ENCODE measurements at regions not wholly inside any gene's neighbourhood (a gene's known extent, or its start where the extent isn't known, plus 50 kb on each side); places are given as distances from the start of the nearest gene placed in this dataset.

DNA sequence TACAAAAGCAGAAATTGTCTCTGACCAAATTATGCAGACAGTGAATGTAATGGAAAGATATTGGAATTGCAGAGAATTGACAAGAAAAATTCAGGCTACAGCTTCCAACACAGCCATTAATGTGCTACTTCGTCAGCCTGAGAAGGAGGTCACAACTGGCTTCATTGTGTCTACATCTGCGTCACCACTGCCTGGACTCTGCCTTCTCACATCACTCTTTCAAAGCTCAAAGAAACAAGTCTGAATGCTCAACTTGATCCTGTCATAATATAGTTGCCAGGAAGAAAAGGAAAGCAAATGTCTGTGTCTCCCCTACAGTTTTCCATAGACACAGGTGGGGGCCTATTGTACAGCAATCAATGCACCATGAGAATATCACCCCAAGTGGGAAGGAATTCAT is 806.5 kb upstream of the CDH10 start:
- TF ChIP-seq POLR2A (IDR thresholded peaks at IDR 0.05; ENCODE audit: low read length), result no peak
- TF ChIP-seq GATA1 (IDR thresholded peaks at IDR 0.05; ENCODE audit: low read depth, low read length), result no peak

Data from erythroblast (primary cell).